ENCODE measurements at regions not wholly inside any gene's neighbourhood (a gene's known extent, or its start where the extent isn't known, plus 50 kb on each side); places are given as distances from the start of the nearest gene placed in this dataset.

DNA sequence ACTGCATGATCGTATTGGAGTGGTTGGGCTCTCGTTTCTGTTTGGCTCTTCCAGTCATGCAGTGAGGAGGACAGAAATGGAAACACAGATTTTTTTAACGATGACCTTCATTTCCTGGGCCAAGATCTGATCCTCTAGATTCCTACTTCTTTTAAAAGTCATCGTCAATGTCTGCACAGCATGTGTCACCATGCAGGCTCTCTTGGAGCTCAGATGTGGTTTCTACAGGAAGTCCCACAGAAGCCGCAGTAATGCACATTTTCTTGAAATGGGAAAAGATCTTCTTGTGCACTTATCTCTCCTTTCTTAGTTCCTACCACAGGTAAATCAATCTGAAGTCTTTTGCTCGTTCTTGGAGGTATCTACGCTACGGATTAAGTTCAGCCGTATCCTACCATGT, 626.9 kb downstream of the EFNB2 start (continued):
- TF ChIP-seq SMC3 (IDR thresholded peaks at IDR 0.05; ENCODE audit: low read depth, low read length) (no peak), FOS (IDR thresholded peaks at IDR 0.05; ENCODE audit: low read depth, low read length) (no peak), MAZ (IDR thresholded peaks at IDR 0.05; ENCODE audit: borderline replicate concordance, low read depth, low read length) (no peak), NFE2L2 (IDR thresholded peaks at IDR 0.05; ENCODE audit: low read depth, low read length) (no peak)

DNA sequence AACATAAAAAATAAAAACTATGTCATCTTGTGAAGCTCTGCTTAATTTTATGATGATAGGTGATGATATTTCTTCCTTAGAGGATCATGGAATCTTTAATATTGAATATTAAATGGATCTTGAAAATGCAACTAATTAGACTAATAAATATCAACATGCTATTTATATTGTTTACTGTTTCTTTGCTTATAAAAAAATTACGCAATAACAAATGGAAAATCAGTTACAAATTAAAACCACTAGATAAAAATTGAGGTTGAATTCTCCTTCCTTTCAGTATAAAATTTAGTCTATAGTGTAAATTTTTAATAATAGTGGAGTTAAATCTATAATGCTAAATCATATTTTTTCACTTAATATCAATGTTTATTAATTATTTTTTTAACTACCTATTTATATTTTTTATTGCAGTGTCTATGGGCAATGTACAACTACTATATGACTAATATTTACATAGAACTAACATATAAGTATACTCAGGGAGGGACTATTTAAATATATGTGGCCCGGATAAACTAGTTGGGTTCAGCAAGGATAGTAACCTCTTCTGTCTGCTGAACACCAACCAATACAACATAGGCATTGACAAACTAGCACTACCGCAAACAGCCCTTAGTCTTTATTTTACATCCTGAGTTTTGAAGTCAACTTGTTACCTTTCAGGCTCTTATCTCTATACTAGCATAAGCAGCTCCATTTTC, 628.0 kb downstream of the EFNB2 start:
- Histone ChIP-seq H2AK9ac (replicated peaks; ENCODE audit: low read depth, low read length, poor library complexity) (no peak overlapping the region), H2AK5ac (ENCODE audit: low read depth, low read length) (no peak overlapping the region), H2BK15ac (ENCODE audit: low read depth, low read length) (no peak overlapping the region), H3K27ac (ENCODE audit: insufficient read depth, low read length) (no peak overlapping the region), H3K14ac (replicated peaks; ENCODE audit: low read depth, low read length) (no peak overlapping the region), H4K8ac (ENCODE audit: low read depth in 2 of 2, low read length in 2 of 2) (no peak overlapping the region), H3K4me1 (ENCODE audit: control insufficient read depth, insufficient read depth, low read length) (no peaks in the 10 kb centered on the region), H4K5ac (ENCODE audit: low read depth, low read length) (no peak overlapping the region), H3K23ac (ENCODE audit: low read depth, low read length) (no peak overlapping the region), H2BK20ac (ENCODE audit: low read depth, low read length) (no peak overlapping the region), H2AFZ (replicated peaks; ENCODE audit: low read length, poor library complexity) (no peak overlapping the region), H3K9me1 (ENCODE audit: insufficient read depth, low read length) (no peaks in the 10 kb centered on the region), H3K9ac (ENCODE audit: low read depth, low read length) (no peak overlapping the region), H3K9me3 (ENCODE audit: control insufficient read depth, insufficient read depth, low read length) (no peaks in the 10 kb centered on the region), H3K36me3 (ENCODE audit: control insufficient read depth, insufficient read depth, low read length) (no peaks in the 10 kb centered on the region), H3K56ac (ENCODE audit: extremely low read depth, insufficient read depth, low read length) (no peak overlapping the region), H3K4me3 (ENCODE audit: insufficient read depth, low read depth, low read length) (no peak overlapping the region), H2BK5ac (ENCODE audit: low read depth, low read length, poor library complexity, severe bottlenecking) (no peak overlapping the region), H2BK120ac (ENCODE audit: low read depth, low read length) (no peak overlapping the region), H4K91ac (ENCODE audit: insufficient read depth, low read depth, low read length) (no peak overlapping the region), H3K4ac (ENCODE audit: low read depth, low read length) (no peak overlapping the region), H3K79me1 (ENCODE audit: low read depth in 1 of 2, low read length in 2 of 2) (no peaks in the 10 kb centered on the region), H3K27me3 (ENCODE audit: control insufficient read depth, insufficient read depth, low read length) (no peaks in the 10 kb centered on the region), H3K18ac (ENCODE audit: low read depth, low read length) (no peak overlapping the region), H3K4me2 (ENCODE audit: low read depth, low read length) (no peak overlapping the region), H4K20me1 (ENCODE audit: insufficient read depth, low read length) (no peaks in the 10 kb centered on the region)
- TF ChIP-seq CEBPB (IDR thresholded peaks at IDR 0.05; ENCODE audit: low read depth, low read length), result peak; percentile 73
- no peak for TF ChIP-seq MAZ (IDR thresholded peaks at IDR 0.05; ENCODE audit: borderline replicate concordance, low read depth, low read length)
- CTCF ChIA-PET, result no interaction called here
- DNase-seq, result no peak
- WGBS, 2 experiments (ENCODE audit: extremely low coverage in 2 of 2, insufficient read length in 1 of 2), result 100% methylated on average over 1 of the region's 3 CpGs; no CpG with 5 or more reads in 1 of the 2 experiments
- POLR2A ChIA-PET (ENCODE audit: unreplicated experiment), result no interaction called here
- in situ Hi-C loops (cut with MboI; ENCODE audit: low sequenced_read_pairs), result no loop called here
- BruUV-seq (replicated peaks), result no TSS peak
- intact Hi-C loops (cut with micrococcal nuclease), result no loop called here
- ATAC-seq (ENCODE audit: low read depth), result no peak
- dilution Hi-C loops (cut with HindIII; ENCODE audit: low sequenced_read_pairs, unreplicated experiment), result no loop called here

Measured in IMR-90 (cell line).